PFSK-1 (cell line): ENCODE measurements at regions not wholly inside any gene's neighbourhood (a gene's known extent, or its start where the extent isn't known, plus 50 kb on each side); places are given as distances from the start of the nearest gene placed in this dataset.

Source experiments
- FOXP2 ChIP-seq: optimal IDR thresholded peaks from 2 replicates; pipeline ENCODE3; 2011; ENCODE audit warnings: borderline replicate concordance, control low read depth, inconsistent platforms; ENCODE audit not compliant: insufficient read depth; ENCODE audit errors: extremely low read length, extremely low read depth
- POLR2AphosphoS5 ChIP-seq: IDR thresholded peaks from 2 replicates; pipeline ENCODE4 v1.6.1; 2012; ENCODE audit warnings: low read depth, mild to moderate bottlenecking, control low read depth, low read length, moderate library complexity
- REST ChIP-seq, 2 experiments: IDR thresholded peaks; 2 replicates each; pipeline versions ENCODE4 v1.6.1 to v1.8.0; 2011 to 2012; ENCODE audit warnings: low read depth in 2 of 2, low read length in 2 of 2, control low read depth in 1 of 2, inconsistent platforms in 1 of 2, mild to moderate bottlenecking in 1 of 2, moderate library complexity in 1 of 2; ENCODE audit not compliant: insufficient read depth in 1 of 2
- SIN3A ChIP-seq: IDR thresholded peaks from 2 replicates; pipeline ENCODE4 v1.6.1; 2012; ENCODE audit warnings: mild to moderate bottlenecking, low read length, moderate library complexity, borderline replicate concordance; ENCODE audit not compliant: insufficient read depth
- TAF1 ChIP-seq: IDR thresholded peaks from 2 replicates; pipeline ENCODE4 v1.6.1; 2012; ENCODE audit warnings: low read length, control low read depth, borderline replicate concordance; ENCODE audit not compliant: insufficient read depth

DNA sequence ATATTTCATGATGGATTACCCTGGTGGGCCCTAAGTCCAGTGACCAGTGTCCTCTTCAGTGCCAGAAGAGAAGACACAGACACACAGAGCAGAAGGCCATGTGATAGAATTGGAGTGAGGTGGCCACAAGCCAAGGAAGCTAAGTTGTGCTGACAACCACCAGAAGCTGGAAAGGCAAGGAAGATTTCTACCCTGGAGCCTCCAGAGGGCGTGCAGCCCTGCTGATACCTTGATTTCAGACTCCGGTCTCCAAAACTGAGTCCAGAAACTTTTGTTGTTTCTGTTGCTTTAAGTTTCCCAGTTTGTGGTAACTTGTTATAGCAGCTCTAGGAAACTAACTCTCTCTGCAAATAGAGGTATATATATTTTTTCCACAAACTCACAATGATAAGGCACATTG, 396.6 kb upstream of the ASIC2 start:
- TF ChIP-seq FOXP2, result no peak
- TF ChIP-seq POLR2AphosphoS5, result no peak
- no peak for TF ChIP-seq TAF1

GRCh38 chr17:33695431-33695830, 402.3 kb upstream of the ASIC2 start:
- no peak for TF ChIP-seq SIN3A

DNA sequence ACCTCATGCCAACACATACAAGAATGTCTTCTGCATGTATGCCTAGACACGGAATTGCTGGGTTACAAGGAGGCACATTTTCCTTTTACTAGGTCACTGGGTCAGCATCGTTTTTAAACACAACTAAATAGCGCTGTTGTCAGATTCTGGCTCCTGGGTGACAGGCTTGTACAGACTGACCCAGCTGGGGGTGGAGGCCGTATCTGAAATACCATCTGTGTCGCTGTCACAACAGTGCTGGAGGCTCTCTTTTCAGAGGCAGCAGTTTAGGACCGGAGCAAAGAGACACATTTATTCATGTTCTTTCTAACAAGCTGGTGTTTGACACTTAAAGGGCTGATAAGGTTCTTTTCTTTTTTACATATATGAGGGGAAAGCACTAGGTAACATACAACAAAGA, 403.0 kb upstream of the ASIC2 start:
- TF ChIP-seq FOXP2, result no peak
- no peak for TF ChIP-seq REST (IDR thresholded peaks at IDR 0.05; ENCODE audit: insufficient read depth in 1 of 2, low read depth in 2 of 2, low read length in 2 of 2)
- TF ChIP-seq POLR2AphosphoS5, result no peak
- TF ChIP-seq SIN3A, result no peak
- no peak for TF ChIP-seq TAF1

DNA sequence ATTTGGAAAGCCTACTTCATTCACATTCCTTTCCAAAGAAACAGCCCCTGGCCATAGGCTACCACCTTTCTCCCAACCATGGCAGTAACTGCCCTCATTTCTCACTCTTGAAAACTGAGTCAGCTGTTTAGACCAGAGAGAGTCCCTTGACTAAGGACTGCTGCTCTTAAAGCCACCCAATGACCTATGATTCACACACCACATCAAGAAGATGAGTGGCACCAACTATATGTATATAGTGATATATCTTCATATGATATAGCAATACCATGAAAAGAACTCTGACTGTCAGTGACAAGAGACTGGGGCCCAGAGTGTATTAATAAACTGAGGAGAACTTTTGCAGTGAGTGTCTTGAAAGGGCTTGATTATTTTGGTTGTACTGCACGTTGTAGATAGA, 404.5 kb upstream of the ASIC2 start:
- TF ChIP-seq FOXP2, result no peak
- TF ChIP-seq TAF1, result no peak
- TF ChIP-seq SIN3A, result no peak
- no peak for TF ChIP-seq REST (IDR thresholded peaks at IDR 0.05; ENCODE audit: insufficient read depth in 1 of 2, low read depth in 2 of 2, low read length in 2 of 2)
- no peak for TF ChIP-seq POLR2AphosphoS5

- TF ChIP-seq FOXP2 (no peak), REST (IDR thresholded peaks at IDR 0.05; ENCODE audit: insufficient read depth in 1 of 2, low read depth in 2 of 2, low read length in 2 of 2) (no peak), POLR2AphosphoS5 (no peak), TAF1 (no peak), SIN3A (no peak)
Measured at GRCh38 chr17:33701910-33702309, 408.8 kb upstream of the ASIC2 start.

DNA sequence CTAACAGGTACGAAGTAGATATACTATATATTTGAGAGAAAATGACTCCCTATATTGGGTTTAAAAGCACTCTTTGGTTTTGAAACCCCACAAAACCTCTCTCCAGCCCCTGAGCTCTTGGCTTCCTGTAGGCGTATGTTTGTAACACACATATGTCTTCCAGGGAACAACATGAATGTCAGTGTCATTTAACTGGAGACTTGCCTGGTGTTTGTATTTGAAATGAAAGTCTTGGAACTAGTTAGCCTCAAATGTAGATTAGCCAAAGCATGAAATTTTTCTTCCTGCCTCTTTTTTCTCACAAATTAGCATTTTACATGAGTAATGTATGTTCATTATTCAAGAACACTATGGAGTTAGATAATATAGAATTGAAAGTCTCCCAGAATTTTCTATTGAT, 411.8 kb upstream of the ASIC2 start:
- TF ChIP-seq FOXP2 (no peak), SIN3A (no peak), POLR2AphosphoS5 (no peak), REST (IDR thresholded peaks at IDR 0.05; ENCODE audit: insufficient read depth in 1 of 2, low read depth in 2 of 2, low read length in 2 of 2) (no peak), TAF1 (no peak)
